ENCODE measurements at regions not wholly inside any gene's neighbourhood (a gene's known extent, or its start where the extent isn't known, plus 50 kb on each side); places are given as distances from the start of the nearest gene placed in this dataset.

DNA sequence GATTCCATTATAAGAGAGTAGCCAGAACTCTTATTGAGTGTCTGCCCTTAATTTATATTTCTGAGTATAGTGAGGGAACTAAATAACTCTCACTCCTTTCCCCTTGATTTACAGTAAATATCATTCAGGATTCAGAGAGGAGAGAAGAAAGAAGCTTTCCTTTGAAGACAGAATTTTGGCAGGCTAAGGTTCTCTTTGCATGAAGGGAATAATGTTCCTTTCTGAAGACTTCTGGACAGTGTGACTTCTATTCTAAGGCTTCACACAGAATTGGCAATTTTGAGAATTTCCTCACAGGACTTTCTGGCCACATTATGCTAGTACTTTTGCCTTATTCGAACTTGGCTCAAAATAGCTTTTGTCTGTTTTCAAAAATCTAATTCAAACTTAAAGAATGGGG is 352.2 kb upstream of the FBXO33 start:
- TF ChIP-seq, protein P1, sequence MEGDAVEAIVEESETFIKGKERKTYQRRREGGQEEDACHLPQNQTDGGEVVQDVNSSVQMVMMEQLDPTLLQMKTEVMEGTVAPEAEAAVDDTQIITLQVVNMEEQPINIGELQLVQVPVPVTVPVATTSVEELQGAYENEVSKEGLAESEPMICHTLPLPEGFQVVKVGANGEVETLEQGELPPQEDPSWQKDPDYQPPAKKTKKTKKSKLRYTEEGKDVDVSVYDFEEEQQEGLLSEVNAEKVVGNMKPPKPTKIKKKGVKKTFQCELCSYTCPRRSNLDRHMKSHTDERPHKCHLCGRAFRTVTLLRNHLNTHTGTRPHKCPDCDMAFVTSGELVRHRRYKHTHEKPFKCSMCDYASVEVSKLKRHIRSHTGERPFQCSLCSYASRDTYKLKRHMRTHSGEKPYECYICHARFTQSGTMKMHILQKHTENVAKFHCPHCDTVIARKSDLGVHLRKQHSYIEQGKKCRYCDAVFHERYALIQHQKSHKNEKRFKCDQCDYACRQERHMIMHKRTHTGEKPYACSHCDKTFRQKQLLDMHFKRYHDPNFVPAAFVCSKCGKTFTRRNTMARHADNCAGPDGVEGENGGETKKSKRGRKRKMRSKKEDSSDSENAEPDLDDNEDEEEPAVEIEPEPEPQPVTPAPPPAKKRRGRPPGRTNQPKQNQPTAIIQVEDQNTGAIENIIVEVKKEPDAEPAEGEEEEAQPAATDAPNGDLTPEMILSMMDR (IDR thresholded peaks at IDR 0.05; ENCODE audit: borderline replicate concordance, control extremely low read depth, extremely low read depth, insufficient read depth, missing control alignments): no peak
- DNase-seq (ENCODE audit: low spot score): no peak
- in situ Hi-C loops (cut with MboI; ENCODE audit: low sequenced_read_pairs, unreplicated experiment): no loop called here

DNA sequence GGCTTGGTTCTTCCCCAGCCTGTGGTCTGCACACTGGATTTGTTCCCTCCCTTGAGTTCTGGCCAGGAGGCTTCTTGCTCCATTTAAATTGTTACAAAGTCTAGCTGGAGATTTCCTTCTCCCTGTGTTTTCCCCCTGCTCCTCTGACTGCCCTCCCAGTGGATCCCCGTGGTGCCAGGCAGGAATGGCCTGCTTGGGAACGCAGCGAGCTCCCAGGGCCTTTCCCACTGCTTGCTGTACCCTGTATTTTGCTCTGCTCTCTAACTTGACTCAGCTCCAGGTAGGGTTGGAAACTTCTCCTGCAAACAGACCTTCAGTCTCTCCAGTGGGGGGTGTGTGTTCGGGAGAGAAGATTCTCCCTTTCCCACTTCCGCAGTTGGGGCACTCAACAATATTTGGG is 349.2 kb upstream of the FBXO33 start:
- in situ Hi-C loops (cut with MboI; ENCODE audit: low sequenced_read_pairs, unreplicated experiment): no loop called here
- no peak for DNase-seq (ENCODE audit: low spot score)
- TF ChIP-seq, protein P1 (IDR thresholded peaks at IDR 0.05; ENCODE audit: borderline replicate concordance, control extremely low read depth, extremely low read depth, insufficient read depth, missing control alignments): no peak

DNA sequence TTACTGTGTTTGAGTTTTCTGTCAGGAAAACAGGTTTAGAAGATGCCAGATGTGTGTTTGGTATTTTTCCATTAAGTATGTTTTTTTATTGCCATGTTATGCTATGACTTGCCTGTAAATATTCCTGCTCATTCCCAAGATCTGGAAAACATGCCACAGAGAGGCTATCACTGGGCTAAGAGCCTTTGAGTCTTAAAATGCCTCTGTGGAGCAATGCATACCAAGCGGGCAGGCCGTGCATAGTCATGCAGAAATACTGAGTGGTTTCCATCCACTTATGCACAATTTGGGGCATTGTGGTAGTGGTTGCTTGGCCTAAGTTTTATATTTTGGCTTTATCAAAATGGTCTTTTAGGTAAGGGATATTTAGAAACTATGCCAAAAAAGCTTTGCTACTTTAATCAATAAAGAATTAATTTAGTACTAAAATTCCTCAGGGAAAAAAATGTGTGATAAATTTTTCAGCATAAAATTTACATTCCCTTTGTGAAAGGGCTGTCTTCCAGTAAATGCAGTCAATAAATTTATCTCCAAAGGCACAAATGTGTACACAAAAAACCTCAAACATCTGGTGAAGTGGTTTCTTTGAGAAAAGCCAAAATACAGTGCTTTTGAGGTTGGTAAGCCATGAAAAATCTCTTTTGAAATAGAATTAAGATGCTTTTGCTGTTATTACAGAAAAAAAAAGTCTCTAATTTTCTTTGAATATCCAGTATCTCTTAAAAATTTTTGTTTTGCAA is 341.3 kb upstream of the FBXO33 start:
- DNase-seq (ENCODE audit: low spot score): no peak

DNA sequence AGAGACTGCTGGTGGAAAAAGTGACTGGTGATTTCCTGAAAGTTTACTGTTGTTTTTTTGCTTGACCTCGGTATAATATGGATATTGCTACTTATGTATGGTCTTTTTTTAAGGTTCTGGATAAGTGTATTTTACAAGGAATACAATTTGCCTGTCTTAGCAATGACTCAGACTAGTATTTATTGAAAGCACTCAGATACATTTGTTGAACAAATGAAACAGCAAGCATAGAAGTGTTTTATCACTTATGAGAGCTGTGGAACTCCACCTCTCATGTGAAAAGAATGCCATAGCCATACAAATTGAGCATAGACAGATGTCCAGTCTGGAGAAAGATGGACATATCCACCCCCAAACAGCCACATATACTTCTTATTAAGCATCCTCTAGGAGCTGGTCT is 340.4 kb upstream of the FBXO33 start:
- TF ChIP-seq, protein P1 (IDR thresholded peaks at IDR 0.05; ENCODE audit: borderline replicate concordance, control extremely low read depth, extremely low read depth, insufficient read depth, missing control alignments): no peak
- in situ Hi-C loops (cut with MboI; ENCODE audit: low sequenced_read_pairs, unreplicated experiment): no loop called here
- DNase-seq (ENCODE audit: low spot score): no peak

More for the DNA sequence above, 341.3 kb upstream of the FBXO33 start:
- in situ Hi-C loops (cut with MboI; ENCODE audit: low sequenced_read_pairs, unreplicated experiment): no loop called here
- TF ChIP-seq, protein P1 (IDR thresholded peaks at IDR 0.05; ENCODE audit: borderline replicate concordance, control extremely low read depth, extremely low read depth, insufficient read depth, missing control alignments): no peak

DNA sequence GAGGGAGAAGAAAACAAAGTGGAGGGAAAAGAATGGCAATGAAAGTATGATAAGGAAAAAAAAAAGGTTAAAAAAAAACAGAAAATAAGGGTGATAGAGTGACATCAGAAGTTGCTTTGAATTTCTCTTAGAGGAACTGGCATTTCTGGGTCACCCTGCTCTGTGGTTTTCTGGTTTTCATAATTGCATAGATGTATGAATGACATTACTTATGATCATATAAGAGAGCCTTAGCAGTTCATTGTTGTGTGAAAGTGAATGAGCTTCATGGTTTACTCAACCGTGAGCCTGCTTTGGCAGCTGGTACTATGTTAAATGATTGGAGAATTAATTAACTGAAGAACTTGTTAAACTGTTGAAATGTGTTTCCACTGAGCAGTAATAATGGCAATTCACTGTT is 336.4 kb upstream of the FBXO33 start:
- no peak for DNase-seq (ENCODE audit: low spot score)
- TF ChIP-seq, protein P1 (IDR thresholded peaks at IDR 0.05; ENCODE audit: borderline replicate concordance, control extremely low read depth, extremely low read depth, insufficient read depth, missing control alignments): no peak
- in situ Hi-C loops (cut with MboI; ENCODE audit: low sequenced_read_pairs, unreplicated experiment): no loop called here

DNA sequence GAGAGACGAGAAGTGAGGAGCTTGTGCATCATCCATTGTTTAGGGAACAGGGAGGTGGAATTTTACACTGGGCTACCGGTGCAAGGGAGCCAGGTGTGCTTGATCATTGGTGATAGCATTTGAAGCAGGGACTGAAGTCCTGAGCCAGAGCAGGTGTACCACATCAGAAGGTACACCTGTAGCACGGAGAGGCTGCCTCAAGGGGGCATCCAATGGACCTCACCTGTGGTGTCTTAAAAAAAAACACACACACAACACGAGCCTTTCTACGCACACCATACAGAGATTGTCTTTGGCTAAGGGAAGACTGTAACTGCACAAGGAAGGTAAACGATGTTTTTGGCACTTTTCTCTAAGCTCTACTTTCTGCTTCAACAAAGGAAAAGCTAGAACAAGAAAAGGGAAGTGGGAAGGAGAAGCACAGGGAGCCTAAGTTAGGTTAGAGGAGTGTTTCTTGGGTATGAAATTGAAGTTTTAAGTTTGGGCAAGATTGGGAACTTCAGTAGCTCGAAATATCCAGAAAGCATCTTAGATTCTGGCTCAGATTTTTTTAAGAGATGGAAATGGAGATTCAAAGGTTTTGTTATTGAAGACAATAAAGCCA is 334.3 kb upstream of the FBXO33 start:
- in situ Hi-C loops (cut with MboI; ENCODE audit: low sequenced_read_pairs, unreplicated experiment): no loop called here
- no peak for DNase-seq (ENCODE audit: low spot score)

More for the DNA sequence above, 334.3 kb upstream of the FBXO33 start:
- TF ChIP-seq, protein P1 (IDR thresholded peaks at IDR 0.05; ENCODE audit: borderline replicate concordance, control extremely low read depth, extremely low read depth, insufficient read depth, missing control alignments): no peak

All from GM13976 (cell line).